HT-29 (cell line): ENCODE measurements at regions not wholly inside any gene's neighbourhood (a gene's known extent, or its start where the extent isn't known, plus 50 kb on each side); places are given as distances from the start of the nearest gene placed in this dataset.
A peak's percentile ranks its signal among the peaks of the same experiment; 100 is the strongest.
"Not testable (repeated sequence)": the region's sequence is repeated elsewhere in the genome, so short reads cannot be mapped to it uniquely, and the experiment has no call there.

ENCODE experiments used
- DNase-seq: peaks from one replicate; pipeline ENCODE4 v3.0.0-alpha.2; 2015; ENCODE audit warnings: low spot score

DNA sequence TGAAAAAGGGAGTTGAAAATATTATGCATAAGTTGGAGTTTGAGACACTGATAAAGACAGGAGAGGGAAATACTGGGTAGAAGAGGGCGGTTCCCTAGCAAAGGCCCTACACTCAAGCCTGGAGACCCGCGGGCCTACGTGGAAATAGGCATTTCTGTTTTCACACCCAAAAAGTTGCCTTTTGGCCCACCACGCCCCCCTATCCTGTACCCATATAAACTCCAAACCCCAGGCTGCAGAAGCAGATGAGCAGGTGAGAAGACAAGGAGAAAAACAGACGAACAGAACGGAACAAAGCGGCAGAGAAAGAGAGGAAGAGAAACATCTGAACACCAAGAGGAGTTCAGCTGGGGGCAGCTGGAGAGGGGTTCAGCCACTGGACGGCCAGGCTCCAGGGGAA, 177.9 kb downstream of the GALC start:
- DNase-seq, result no peak

DNA sequence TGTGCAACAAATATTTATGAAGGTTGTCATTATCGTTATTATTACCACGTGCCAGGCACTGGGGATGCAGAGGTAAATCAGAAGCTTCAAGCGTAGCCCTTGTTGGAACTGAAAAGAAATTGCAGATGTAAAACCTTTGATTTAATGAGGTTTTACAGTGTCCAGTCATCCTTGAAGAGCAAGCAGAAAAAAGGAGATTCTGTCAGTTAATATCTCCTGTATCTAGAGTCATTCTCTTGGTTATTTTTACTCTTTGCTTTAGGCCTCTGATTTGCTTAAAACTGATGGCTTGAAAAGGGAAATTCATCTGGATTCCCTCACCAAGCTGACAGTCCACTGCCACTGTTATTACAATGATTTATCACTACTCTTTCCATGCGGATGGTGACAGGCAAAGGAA, 179.3 kb downstream of the GALC start:
- no peak for DNase-seq

DNA sequence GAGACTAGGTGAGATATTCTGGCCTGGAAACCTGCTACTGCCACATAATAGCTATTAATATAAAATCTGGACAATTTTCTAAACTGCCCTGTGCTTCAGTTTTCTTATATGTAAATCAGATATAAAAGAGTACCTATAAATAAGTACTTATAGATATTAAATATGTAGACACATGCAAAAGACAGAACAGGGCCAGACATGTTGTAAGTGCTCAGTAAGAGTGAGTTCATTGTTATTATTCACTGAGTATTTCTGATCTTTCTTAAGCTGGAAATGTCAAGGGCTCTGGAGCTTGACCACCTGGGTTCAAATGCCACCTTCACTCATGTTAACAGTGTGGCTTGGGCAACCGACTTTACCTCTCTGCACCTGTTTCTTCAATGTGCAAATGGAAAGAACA, 179.8 kb downstream of the GALC start:
- DNase-seq, result no peak

DNA sequence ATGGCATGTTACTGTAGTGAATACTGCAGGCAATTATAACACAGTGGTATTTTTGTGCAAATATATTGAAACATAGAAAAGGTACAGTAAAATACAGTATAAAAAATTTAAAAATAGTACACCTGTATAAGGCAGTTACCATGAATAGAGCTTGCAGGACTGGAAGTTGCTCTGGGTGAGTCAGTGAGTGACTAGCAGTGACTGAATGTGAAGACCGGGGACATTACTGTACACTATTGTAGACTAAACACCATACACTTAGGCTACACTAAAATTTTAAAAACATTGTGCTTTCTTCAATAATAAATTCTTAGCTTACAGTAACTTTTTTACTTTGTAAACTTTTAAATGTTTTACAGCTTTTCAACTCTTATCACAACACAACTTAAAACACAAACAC, 181.7 kb downstream of the GALC start:
- no peak for DNase-seq

DNA sequence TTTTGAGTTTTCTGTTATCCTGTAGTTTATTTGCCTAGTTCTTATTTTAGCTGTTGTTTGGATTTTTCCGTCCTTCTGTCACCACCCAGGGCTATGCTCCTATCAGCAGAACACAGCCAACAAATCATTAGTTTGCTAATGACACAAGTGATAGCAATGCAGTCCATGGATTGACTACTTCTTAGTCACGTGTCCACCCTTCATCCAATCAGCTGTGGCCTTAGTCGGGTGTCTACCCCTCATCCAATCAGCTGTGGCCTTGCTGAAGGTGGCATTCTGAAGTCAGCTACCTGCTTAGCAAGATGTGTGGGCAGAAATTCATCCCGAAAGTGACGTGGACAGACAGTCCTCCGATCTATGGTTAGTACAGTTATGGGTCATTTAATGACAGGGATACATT, 182.3 kb downstream of the GALC start:
- peak; percentile 1 for DNase-seq

DNA sequence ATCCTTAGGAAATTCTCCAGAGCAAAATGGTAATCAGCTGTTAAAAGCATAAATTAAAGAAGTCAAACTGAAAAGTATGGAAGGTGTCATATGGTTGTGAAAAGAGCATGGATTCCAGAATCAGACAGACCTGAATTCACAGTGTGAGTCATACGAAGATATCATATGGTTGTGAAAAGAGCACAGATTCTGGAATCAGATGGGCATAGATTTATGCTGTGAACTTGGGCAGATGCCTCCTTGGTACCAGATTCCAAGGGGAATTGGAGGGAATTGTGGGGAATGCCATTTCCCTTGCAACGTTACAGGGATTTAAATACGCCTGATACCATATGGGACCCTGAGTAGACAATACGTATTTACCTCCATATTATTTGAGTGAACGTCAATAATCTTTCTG, 183.7 kb downstream of the GALC start:
- DNase-seq, result no peak

DNA sequence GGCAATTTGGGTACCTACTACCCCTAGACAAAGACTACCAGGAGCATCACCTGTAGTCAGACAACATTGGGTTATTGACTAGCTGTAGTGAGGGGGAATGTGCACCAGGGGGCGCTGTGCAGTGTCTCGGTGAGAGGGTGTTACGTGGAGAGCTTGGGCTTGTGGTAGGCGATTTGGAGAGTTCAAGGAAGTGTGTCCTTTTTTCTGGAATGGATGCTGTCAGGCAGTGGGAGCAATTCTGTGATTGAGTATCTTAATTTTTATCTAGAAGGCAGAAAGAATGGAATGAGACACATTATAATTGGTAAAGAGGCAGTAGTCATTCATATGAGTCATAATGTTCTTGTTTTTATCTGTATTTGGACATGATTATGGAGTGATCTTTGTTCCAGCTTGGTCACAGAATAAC, 187.7 kb downstream of the GALC start:
- DNase-seq, result peak; percentile 38

DNA sequence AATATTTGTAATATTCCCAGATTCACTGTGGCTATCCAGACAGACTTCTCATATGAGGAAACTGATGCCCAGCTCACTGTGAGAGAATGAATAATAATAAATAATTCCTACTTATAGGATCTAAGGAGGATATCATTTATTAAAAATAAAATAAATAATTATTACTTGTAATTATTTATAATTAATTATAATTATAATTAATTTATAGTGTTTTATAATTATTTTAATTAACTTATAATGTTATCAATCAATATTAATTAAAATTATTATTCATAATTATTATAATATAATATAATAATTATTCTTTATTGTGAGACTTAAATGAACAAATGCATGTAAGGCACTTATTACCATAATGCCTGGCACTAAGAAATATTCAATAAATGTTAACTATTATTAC, 192.8 kb downstream of the GALC start:
- no peak for DNase-seq

DNA sequence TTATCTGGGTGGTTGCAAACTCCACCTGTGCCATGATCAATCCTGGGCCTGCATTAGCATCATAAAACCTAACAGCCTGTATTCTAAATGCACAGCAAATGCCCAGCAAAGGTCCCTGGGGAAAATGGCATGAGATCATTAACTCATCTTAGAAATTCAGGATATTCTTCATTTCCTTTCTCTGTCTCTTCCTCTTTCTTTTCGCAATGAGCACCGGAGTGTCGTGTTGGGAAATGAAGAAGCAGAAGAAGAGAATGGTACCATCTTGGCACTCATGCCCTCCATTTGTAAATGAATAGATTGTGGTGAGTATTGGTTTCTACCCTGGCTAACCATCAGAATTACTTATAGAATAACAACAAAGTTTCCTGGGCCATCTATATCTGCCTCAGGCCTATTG, 193.6 kb downstream of the GALC start:
- no peak for DNase-seq

DNA sequence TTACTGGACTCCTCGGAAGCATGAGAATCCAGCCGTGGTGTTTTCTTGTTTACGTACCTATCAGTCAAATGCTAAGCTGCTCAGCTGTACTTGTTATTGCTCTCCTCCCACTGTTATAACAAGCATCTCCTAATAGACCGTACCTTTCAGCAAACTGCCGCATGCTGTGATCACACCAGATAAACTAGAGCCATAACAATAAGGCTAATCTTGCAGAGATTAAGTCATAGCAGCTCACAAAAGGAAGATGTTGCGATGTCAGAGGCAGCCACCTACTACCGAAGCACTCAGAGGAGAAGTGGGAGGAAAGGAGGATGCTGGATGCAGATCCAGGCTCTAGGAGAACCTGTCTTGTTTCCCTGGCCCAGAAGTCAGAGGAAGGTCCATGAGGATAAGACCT, 196.0 kb downstream of the GALC start:
- DNase-seq, result no peak

DNA sequence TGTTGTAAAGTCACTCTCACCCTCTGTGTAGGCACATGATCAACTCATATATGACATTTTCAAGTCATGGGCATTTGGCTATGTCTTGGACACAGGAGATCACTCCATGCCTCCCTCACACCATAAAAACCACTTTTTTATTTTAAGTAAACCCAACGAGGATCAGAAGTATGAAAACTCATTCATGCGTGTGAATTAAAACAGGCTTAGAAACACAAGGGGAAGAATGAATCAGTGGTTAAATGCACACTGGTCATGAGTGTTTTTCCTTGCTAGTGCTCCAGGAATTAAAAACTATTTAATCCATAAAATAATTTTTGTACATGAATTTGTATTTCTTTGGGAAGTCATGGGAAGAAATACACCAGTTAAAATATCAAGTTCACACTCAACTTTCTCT, 198.4 kb downstream of the GALC start:
- DNase-seq, result no peak

DNA sequence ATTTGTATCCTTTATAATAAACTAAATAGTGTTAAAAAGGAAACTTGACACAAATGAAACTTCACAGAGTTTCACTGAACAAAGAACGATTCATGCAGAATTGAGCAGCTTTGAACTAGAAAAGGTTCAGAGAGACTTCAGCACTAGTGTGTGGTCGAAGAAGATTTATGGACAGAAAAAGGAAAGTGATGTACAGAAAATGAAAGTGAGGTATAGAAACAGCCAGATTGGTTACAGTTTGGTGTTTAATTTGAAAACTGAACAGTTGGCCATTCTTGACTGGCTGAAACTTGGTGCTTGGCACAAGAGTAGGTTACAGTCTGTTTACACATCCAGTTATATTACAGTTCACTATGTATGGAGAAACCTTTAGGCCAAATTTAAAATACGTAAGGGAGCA, 207.1 kb downstream of the GALC start:
- no peak for DNase-seq

DNA sequence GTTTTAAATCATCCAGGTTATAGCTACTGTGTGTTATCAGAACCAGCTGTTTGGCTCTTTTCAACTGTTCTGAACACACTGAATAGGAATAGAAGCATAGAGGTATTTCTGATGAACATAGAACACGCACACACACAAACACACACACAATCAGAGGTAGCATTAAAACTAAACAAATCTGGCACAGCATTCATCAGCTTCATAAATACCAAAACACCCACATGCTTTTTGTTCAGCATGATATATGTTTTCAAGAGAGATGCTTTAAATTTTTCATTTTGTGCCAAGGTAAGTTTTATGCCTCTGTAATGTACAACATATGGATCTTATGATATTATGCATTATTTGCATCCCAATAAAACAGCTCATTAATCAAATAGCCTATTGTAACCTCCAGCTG, 208.6 kb downstream of the GALC start:
- no peak for DNase-seq

DNA sequence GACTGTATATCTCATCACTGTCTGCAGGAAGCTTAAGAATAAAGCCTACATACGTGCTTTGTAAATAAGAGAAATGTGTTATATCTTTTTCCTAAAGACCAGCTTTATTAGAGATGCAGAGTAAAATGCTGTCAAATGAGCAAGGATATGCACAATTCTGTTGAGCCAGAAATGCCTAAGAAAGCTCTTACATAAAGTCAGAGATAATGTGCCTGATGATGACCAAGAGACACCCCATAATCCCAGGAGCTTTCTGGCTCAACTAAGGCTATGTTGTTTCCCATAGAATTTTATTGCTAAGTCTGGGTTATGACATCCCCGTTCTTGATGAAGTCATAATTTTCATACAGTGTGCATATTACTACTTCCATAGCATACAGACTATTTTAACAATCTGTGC, 209.9 kb downstream of the GALC start:
- DNase-seq, result no peak

DNA sequence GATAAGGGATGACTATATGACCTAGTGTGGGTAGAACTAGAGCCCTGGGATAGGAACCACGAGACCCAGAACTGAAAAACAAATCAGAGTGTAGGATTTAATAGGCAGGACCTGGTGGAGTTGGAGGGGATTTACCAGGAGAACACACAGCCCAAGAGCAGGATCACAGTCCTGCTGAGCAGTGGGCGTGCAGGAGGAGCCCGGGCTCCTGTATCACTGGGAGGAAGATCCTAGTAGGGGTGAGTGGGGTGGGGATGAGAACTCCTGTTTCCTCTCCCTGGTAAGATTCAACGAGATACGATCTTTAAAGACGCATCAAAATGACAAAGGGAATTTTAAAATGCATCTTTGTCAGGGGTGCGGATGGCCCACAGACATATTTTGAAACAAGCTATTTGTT, 220.1 kb downstream of the GALC start:
- DNase-seq, result no peak

DNA sequence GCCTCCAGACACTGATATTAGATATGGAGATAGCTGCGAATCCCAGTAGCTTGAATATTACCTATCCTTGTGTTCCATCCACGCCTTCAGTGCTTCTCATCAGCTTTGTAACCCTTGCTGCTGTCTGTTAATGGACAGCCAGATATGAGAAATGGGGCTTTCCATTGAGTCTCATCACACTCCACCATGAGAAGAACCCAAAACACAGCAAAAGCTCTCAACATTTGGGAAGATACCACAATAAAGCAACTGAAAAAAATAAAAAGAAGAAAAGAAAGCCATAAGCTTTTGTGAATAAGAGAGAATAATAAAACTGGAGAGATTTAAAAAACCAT, 225.4 kb downstream of the GALC start:
- DNase-seq, result no peak

DNA sequence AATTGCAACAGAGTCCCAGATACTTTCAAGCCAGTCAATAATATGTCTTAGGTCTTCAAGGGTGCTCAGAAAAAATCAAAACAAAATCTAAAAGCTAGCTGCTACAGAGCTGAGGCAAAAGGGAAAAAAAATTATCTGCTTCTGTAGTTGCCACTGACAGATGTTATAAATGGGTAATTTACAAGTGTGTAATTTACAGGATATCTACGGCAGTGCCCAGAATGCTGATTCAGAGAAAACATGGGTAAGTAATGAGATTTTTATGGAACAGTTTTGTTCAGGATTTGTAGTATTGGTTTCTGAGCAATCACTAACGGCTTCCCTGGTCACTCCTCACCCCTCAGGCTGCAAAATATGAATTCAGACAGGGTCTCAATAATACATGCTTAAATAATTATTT, 234.1 kb downstream of the GALC start:
- no peak for DNase-seq

DNA sequence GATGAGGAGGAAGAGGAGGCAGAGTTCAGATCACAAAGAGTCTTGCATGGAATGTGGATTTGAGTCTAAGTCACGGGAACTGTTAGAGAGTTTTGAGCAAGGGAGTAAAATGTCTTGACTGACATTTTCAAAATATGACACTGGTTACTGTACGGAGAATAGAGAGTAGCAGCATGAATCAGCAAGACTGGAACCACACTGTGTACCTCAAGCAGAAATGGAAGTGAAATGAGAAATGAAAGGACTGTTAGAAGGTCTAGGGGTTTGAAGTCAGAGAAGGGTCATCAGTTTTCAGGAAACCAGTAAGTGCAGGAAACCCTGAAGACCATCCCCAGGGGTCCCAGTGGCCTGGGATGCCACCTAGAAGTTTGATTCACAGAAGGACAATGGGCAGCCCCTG, 236.3 kb downstream of the GALC start:
- DNase-seq, result no peak

DNA sequence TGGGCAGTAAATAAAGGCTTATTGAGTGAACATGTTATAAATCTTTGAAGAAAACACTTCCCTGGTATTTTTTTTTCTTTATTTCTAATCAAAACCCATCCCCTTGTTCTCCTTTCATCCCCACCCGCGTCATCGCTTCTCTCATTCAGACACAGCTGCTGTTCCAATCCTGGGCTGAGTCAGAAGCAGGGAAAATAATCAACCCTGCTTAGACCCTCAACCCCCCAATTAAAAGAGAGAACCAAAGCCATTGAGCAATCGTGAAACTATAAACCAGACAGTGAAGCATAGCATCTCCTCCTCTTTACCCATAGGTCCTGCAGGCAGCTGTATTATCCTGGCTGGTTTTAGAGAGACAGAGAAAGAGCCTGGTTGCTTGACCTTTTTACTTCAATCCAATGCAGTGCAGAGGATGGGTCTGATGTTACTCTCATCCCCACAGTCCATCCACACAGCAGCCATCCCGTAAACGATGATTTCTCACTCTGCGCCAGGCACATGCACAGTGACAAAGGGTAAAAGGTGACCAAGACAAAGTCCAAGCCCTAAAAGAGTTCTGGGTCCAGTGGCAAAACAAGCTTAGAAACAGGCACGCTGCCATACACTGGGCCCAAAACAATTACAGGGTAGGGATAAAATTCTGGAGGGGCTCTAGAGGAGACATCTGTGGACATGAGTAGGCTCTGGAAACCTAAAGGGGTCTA, 238.3 kb downstream of the GALC start:
- DNase-seq, result no peak

DNA sequence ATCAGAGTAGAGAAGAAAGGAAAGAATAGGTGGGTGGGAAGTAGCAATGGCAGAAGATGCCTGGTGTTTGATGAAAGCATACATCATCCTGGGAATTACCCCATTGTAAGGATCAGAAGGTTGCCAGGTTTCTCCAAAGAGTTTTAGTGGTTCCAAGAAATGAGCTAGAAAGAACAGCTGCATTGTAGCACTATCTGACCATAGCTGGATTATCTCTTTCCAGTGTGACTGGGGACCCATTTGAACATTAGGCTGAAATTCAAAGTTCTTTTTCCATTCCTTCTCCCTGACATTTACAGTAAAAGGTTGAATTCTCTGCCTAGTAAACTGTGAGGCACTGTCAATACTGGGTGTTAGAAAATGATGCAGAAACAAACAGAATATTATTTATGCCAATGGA, 244.4 kb downstream of the GALC start:
- DNase-seq, result no peak

DNA sequence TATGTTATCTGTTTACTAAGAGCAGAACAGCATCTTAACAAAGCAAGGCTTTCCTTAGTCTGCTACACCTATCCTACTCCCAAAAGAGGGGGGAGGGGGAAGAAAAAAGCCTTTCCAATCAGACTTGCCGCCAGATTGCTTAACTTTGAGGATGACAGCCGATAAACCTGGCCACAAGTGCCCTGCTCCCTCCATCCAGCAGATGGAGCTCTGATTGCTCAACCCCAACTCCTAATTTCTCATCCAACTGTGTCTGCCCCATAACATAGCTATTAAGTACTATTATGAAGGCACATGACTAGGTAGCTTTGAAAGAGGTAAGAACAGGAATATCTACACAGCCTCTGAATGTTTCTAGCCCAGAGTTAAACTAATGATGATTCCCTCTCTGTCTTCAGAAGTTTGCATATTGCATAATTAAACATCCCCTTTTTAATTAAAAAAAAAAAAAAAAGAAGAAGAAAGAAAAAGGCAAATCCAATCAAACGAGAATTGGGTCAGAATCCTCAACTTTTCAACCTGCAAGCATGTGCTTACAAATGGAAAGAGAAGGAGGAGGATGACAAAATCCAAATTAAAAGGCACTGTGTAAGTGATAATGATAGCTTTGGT, 247.4 kb downstream of the GALC start:
- peak; percentile 30 for DNase-seq

DNA sequence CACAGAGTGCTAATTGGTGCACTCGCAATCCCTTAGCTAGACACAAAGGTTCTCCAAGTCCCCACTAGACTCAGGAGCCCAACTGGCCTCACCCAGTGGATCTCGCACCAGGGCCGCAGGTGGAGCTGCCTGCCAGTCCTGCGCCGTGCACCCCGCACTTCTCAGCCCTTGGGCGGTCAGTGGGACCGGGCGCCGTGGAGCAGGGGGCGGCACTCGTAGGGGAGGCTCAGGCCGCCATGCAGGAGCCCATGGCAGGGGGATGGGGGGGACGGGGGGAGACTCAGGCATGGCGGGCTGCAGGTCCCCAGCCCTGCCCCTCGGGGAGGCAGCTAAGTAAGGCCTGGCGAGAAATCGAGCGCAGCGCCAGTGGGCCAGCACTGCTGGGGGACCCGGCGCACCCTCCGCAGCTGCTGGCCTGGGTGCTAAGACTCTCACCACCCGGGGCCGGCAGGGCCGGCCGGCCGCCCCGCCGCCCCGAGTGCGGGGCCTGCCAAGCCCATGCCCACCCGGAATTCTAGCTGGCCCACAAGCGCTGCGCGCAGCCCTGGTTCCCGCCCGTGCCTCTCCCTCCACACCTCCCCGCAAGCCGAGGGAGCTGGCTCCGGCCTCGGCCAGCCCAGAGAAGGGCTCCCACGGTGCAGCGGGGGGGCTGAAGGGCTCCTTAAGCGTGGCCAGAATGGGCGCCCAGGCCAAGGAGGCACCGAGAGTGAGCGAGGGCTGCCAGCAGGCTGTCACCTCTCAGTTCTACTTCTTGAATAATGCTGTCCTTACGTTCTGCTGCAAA, 258.2 kb downstream of the GALC start:
- DNase-seq, result not testable (repeated sequence)

DNA sequence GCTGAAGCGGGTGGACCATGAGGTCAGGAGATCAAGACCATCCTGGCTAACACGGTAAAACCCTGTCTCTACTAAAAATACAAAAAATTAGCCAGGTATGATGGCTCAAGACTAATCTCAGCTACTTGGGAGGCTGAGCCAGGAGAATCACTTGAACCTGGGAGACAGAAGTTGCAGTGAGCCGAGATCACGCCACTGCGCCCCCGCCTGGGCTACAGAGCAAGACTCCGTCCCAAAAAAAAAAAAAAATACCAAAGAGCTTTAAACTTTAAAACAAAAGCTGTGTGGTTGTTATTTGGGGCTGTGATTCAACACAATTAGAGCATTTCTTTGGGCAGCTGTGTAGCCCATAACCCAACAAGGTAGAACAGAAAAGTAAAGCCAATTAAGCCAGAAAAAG, 259.9 kb downstream of the GALC start:
- not testable (repeated sequence) for DNase-seq
